Osteocyte (in vitro differentiated cells): ENCODE measurements at regions not wholly inside any gene's neighbourhood (a gene's known extent, or its start where the extent isn't known, plus 50 kb on each side); places are given as distances from the start of the nearest gene placed in this dataset.
"Not testable (repeated sequence)": the region's sequence is repeated elsewhere in the genome, so short reads cannot be mapped to it uniquely, and the experiment has no call there.

Experiments used
- DNase-seq: peaks from one replicate; pipeline ENCODE4 v3.0.0; 2021; ENCODE audit warnings: mixed read lengths; ENCODE audit not compliant: unreplicated experiment; ENCODE audit errors: extremely low spot score
- H3K27ac Mint-ChIP-seq: one replicate; pipeline ENCODE4 v1.8.0; 2021; ENCODE audit warnings: mild to moderate bottlenecking, mixed read lengths; ENCODE audit not compliant: unreplicated experiment
- H3K27me3 Mint-ChIP-seq: one replicate; pipeline ENCODE4 v1.8.0; 2021; ENCODE audit warnings: mixed read lengths; ENCODE audit not compliant: unreplicated experiment
- H3K36me3 Mint-ChIP-seq: one replicate; pipeline ENCODE4 v1.8.0; 2021; ENCODE audit warnings: mixed read lengths; ENCODE audit not compliant: unreplicated experiment
- H3K4me1 Mint-ChIP-seq: one replicate; pipeline ENCODE4 v1.8.0; 2021; ENCODE audit warnings: mixed read lengths; ENCODE audit not compliant: unreplicated experiment
- H3K4me3 Mint-ChIP-seq: one replicate; pipeline ENCODE4 v1.8.0; 2021; ENCODE audit warnings: mild to moderate bottlenecking, moderate library complexity, mixed read lengths; ENCODE audit not compliant: unreplicated experiment
- H3K9me3 Mint-ChIP-seq: one replicate; pipeline ENCODE4 v1.8.0; 2021; ENCODE audit warnings: mixed read lengths; ENCODE audit not compliant: unreplicated experiment
- CTCF ChIP-seq: fragments of 200-600 bp; sonication (generic); IDR thresholded peaks from 2 replicates; pipeline ENCODE4 v1.5.0; 2021; ENCODE audit warnings: antibody characterized with exemption, mild to moderate bottlenecking, moderate library complexity

DNA sequence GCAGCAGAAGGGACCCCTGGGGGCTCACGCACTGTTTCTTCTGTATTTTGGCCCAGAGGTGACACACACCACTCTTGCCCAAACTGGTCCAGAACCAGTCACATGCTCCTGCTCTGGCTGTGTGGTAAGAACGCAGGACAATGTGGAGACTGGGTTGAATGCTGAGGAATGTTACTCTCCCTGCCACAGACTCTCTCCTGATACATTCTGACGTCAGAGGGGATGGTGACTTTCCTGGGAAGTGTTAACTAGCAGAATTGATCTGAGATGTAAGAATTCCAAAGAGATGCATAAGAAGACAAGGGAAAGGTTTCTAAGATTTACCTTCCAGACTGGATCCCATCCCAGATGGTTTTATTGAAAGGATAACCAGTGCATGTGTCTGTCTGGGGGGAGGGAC is 100.8 kb downstream of the ASB1 start:
- Mint-ChIP-seq H3K27ac (no peak overlapping the region), H3K4me1 (no peaks in the 10 kb centered on the region), H3K27me3 (peaks cover 3% of the 10 kb centered on the region), H3K9me3 (peaks cover 20% of the 10 kb centered on the region), H3K36me3 (no peaks in the 10 kb centered on the region), H3K4me3 (no peak overlapping the region)
- TF ChIP-seq CTCF, result no peak
- no peak for DNase-seq

DNA sequence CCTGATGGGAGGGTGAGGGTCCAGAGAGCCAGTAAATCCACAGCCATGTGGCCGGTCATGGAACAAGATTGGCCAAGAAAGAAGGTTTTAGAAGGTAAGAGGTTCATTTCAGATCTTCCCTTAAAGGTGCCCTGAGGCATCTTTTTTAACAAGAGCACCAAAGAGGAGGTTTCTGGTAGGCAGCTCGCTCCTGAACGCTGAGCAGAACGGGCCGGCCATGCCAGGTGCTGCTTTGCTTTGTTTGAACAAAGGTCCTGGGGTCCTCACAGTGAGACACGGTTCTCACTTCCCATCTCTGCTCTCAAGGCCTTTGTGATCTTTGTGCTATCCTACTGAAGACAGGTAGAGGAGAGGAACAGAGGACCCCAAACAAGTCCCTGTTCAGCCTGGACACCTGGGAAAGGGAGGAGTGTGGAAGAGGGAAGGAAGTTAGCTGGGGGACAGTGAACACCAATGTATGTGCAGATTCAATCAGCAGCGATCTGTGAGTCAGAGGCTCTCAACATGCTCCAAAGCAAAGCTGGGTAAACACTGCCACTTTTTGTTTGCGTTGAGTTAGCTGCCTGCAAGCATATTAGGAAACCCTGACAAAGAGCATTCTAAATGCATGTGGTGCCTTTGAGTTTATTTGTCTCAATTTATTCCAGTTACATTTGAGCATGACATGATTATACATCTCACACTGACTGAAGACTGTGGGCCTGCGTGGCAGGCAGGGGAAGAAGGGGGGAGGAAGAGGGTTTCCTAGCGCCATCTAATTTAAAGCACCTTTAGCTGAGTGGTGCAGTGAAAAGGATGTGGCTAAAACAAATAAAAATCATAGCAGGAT is 102.4 kb downstream of the ASB1 start:
- Mint-ChIP-seq H3K27ac (no peak overlapping the region), H3K4me1 (no peaks in the 10 kb centered on the region), H3K27me3 (peaks cover 3% of the 10 kb centered on the region), H3K36me3 (no peaks in the 10 kb centered on the region), H3K9me3 (peaks cover 20% of the 10 kb centered on the region), H3K4me3 (no peak overlapping the region)
- DNase-seq, result no peak
- no peak for TF ChIP-seq CTCF

- not testable (repeated sequence) for H3K4me1 Mint-ChIP-seq, H3K4me3 Mint-ChIP-seq, DNase-seq, H3K36me3 Mint-ChIP-seq, H3K27ac Mint-ChIP-seq, H3K27me3 Mint-ChIP-seq
- peaks cover 20% of the 10 kb centered on the region for H3K9me3 Mint-ChIP-seq
Observed at GRCh38 chr2:238531017-238531645, 104.4 kb downstream of the ASB1 start.

DNA sequence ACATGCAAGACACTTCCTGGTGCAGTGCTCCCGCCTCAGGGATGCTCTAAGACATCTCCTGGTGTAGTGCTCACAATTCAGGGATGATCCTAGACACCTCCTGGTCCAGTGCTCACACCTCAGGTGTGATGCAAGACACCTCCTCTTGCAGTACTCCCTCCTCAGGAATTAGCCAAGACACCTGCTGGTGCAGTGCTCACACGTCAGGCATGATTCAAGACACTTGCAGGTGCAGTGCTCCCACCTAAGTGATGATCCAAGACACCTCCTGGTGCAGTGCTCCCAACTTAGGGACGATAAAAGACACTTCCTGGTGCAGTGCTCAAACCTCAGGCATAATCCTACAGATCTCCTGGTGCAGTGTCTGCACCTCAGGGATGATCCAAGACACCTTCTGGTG is 117.0 kb downstream of the ASB1 start:
- H3K4me1 Mint-ChIP-seq, DNase-seq, H3K4me3 Mint-ChIP-seq, H3K27ac Mint-ChIP-seq, H3K36me3 Mint-ChIP-seq, H3K27me3 Mint-ChIP-seq: not testable (repeated sequence)
- H3K9me3 Mint-ChIP-seq, result peaks cover 16% of the 10 kb centered on the region

GRCh38 chr2:238548902-238549462 is 122.3 kb downstream of the ASB1 start:
- no peak overlapping the region for H3K4me3 Mint-ChIP-seq
- no peak for TF ChIP-seq CTCF
- H3K27ac Mint-ChIP-seq, result no peak overlapping the region
- no peaks in the 10 kb centered on the region for H3K27me3 Mint-ChIP-seq
- no peak for DNase-seq
- H3K4me1 Mint-ChIP-seq, result no peaks in the 10 kb centered on the region
- H3K36me3 Mint-ChIP-seq, result no peaks in the 10 kb centered on the region
- H3K9me3 Mint-ChIP-seq, result peaks cover 17% of the 10 kb centered on the region

DNA sequence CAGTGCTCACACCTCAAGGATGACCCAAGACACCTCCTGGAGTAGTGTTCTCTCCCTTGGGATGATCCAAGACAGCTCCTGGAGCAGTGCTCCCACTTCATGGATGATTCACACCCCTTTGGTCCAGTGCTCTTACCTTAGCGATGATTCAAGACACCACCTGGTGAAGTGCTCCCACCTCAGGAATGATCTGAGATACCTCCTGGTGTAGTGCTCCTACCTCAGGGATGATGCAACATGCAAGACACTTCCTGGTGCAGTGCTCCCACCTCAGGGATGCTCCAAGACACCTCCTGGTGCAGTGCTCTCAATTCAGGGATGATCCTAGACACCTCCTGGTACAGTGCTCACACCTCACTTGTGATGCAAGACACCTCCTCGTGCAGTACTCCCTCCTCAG is 123.1 kb downstream of the ASB1 start:
- H3K4me1 Mint-ChIP-seq, result no peaks in the 10 kb centered on the region
- no peak overlapping the region for H3K4me3 Mint-ChIP-seq
- H3K9me3 Mint-ChIP-seq, result peaks cover 14% of the 10 kb centered on the region
- DNase-seq, result no peak
- H3K36me3 Mint-ChIP-seq, result no peaks in the 10 kb centered on the region
- no peaks in the 10 kb centered on the region for H3K27me3 Mint-ChIP-seq
- TF ChIP-seq CTCF, result no peak
- no peak overlapping the region for H3K27ac Mint-ChIP-seq
